SK-N-SH treated with all-trans-retinoic acid at 6 μM for 48 hours (cell line): ENCODE measurements at regions not wholly inside any gene's neighbourhood (a gene's known extent, or its start where the extent isn't known, plus 50 kb on each side); places are given as distances from the start of the nearest gene placed in this dataset.

Experiments used
- ATAC-seq: fragments of 200-7000 bp; cut with Tn5 transposase; 3 replicates; pipeline ENCODE4 v1.9.1; 2020; ENCODE audit warnings: mild to moderate bottlenecking, moderate library complexity
- GLIS3 ChIP-seq: fragments of 250-450 bp; sonication (Bioruptor Pico); IDR thresholded peaks from 2 replicates; pipeline ENCODE4 v1.5.0; 2020; ENCODE audit warnings: mild to moderate bottlenecking, moderate library complexity

GRCh38 chr20:24899153-24899552, 49.9 kb upstream of the CST7 start:
- ATAC-seq = no peak
- TF ChIP-seq GLIS3 (CRISPR knock-in tag) = no peak
